Activated CD4-positive, alpha-beta memory T cell treated with anti-CD3 and anti-CD28 coated beads for 36 hours (primary cell): ENCODE measurements at regions not wholly inside any gene's neighbourhood (a gene's known extent, or its start where the extent isn't known, plus 50 kb on each side); places are given as distances from the start of the nearest gene placed in this dataset.
"Not testable (repeated sequence)": the region's sequence is repeated elsewhere in the genome, so short reads cannot be mapped to it uniquely, and the experiment has no call there.

Experiments
- CTCF ChIA-PET: fragments of 350-600 bp; sonication (Branson Sonifier 250); formaldehyde crosslinking; loops from one replicate; lab custom pipeline; 2021; ENCODE audit warnings: antibody characterized with exemption, inconsistent platforms; lab: Charles Lee
- POLR2A ChIA-PET: fragments of 350-600 bp; sonication (Branson Sonifier 250); formaldehyde crosslinking; loops from one replicate; lab custom pipeline; 2021; ENCODE audit warnings: antibody characterized with exemption; lab: Charles Lee
- DNase-seq: peaks from one replicate; pipeline ENCODE4 v3.0.0-alpha.2; 2020
- H3K27ac Mint-ChIP-seq: one replicate; pipeline ENCODE4 v1.8.0; 2021; ENCODE audit warnings: mixed read lengths
- H3K27me3 Mint-ChIP-seq: one replicate; pipeline ENCODE4 v1.8.0; 2021; ENCODE audit warnings: mixed read lengths
- H3K36me3 Mint-ChIP-seq: one replicate; pipeline ENCODE4 v1.8.0; 2021; ENCODE audit warnings: mixed read lengths
- H3K4me1 Mint-ChIP-seq: one replicate; pipeline ENCODE4 v1.8.0; 2021; ENCODE audit warnings: low read depth, mixed read lengths
- H3K4me3 Mint-ChIP-seq: one replicate; pipeline ENCODE4 v1.8.0; 2021; ENCODE audit warnings: mild to moderate bottlenecking, mixed read lengths
- H3K9me3 Mint-ChIP-seq: one replicate; pipeline ENCODE4 v1.8.0; 2021; ENCODE audit warnings: mixed read lengths
- intact Hi-C: fragments of 100-400 bp; cut with micrococcal nuclease; formaldehyde crosslinking; loops from one replicate; pipeline ENCODE4 v1.15.1; 2023

DNA sequence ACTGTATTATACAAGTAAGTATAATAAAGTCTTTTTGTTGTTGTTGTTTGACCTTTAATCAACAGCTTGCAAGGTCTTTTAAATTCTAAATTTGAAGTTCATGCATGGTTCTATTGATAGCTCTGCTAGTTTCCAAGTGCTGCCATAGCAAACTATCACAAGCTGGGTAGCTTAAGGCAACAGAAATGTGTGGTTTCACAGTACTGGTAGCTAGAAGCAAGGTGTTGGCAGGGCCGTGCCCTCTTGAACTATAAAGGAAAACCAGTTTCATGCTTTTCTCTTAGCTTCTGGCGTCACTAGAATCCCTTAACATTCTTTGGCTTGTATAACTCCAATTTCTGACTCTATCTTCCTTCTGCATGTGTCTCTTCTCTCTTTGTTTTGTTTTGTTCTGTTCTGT, 1021.9 kb upstream of the AUTS2 start:
- no peak overlapping the region for H3K4me3 Mint-ChIP-seq
- POLR2A ChIA-PET = no interaction called here
- CTCF ChIA-PET = no interaction called here
- peaks cover 20% of the 10 kb centered on the region for H3K9me3 Mint-ChIP-seq
- H3K27me3 Mint-ChIP-seq = no peaks in the 10 kb centered on the region
- peaks cover 1% of the 10 kb centered on the region for H3K36me3 Mint-ChIP-seq
- no peak overlapping the region for H3K27ac Mint-ChIP-seq
- H3K4me1 Mint-ChIP-seq = no peaks in the 10 kb centered on the region
- intact Hi-C loops = no loop called here
- DNase-seq = no peak

- no peaks in the 10 kb centered on the region for H3K4me1 Mint-ChIP-seq
- peaks cover 1% of the 10 kb centered on the region for H3K36me3 Mint-ChIP-seq
- POLR2A ChIA-PET = no interaction called here
- H3K27ac Mint-ChIP-seq = no peak overlapping the region
- CTCF ChIA-PET = no interaction called here
- H3K9me3 Mint-ChIP-seq = peaks cover 30% of the 10 kb centered on the region
- H3K27me3 Mint-ChIP-seq = no peaks in the 10 kb centered on the region
- H3K4me3 Mint-ChIP-seq = no peak overlapping the region
- no peak for DNase-seq
- intact Hi-C loops = no loop called here
These were observed 1016.9 kb upstream of the AUTS2 start for GRCh38 chr7:68581417-68581816.

- H3K9me3 Mint-ChIP-seq = peaks cover 8% of the 10 kb centered on the region
- H3K4me3 Mint-ChIP-seq = no peak overlapping the region
- H3K27me3 Mint-ChIP-seq = no peaks in the 10 kb centered on the region
- no peaks in the 10 kb centered on the region for H3K4me1 Mint-ChIP-seq
- no peak overlapping the region for H3K27ac Mint-ChIP-seq
- intact Hi-C loops = no loop called here
- H3K36me3 Mint-ChIP-seq = no peaks in the 10 kb centered on the region
- ChIA-PET POLR2A (no interaction called here), CTCF (no interaction called here)
- DNase-seq = no peak
These were observed 1010.7 kb upstream of the AUTS2 start for GRCh38 chr7:68587599-68587998.

DNA sequence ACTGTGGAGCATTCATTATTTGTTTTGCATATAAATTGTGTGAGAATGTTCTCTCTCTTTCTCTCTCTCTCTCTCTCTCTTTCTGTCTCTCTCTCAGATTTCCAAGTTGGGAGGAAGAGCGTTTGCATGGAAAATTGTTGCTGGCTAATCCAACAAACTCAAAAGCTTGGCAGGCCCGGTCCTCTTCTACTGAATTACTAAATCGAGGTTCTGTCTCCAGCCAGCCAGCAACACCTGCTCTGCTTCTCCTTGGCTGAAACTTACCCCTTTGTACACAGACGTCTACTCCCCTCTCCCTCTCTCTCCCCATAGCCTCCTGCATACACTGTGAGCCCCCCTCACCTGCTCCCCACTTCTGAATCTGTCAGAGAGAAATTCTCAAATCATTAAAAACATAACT, 996.4 kb upstream of the AUTS2 start:
- no peaks in the 10 kb centered on the region for H3K36me3 Mint-ChIP-seq
- CTCF ChIA-PET = no interaction called here
- no peaks in the 10 kb centered on the region for H3K4me1 Mint-ChIP-seq
- no peaks in the 10 kb centered on the region for H3K27me3 Mint-ChIP-seq
- H3K27ac Mint-ChIP-seq = no peak overlapping the region
- H3K9me3 Mint-ChIP-seq = peaks cover 15% of the 10 kb centered on the region
- no peak for DNase-seq
- POLR2A ChIA-PET = no interaction called here
- intact Hi-C loops = no loop called here
- no peak overlapping the region for H3K4me3 Mint-ChIP-seq

DNA sequence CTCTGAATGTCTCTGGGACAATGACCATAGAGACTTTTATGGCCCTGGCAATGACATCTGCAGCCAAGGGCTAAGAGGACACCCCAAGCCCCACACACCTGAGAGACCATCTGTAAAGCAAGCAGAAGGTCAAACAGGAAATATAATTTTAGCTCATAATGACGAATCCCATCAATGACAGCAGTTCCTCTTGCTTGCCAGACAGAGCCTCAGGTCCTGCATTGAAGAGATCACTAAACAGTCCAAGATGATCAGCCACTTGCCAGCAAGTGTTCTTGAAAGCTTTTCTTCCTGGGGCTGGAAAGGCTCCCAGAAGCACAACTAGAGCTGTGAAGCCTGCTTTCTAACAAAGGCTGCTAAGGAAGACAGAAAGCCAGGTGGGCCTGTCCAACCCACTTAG, 993.7 kb upstream of the AUTS2 start:
- no peak for DNase-seq
- Mint-ChIP-seq H3K27ac (no peak overlapping the region), H3K36me3 (no peaks in the 10 kb centered on the region), H3K4me3 (no peak overlapping the region), H3K27me3 (no peaks in the 10 kb centered on the region), H3K4me1 (no peaks in the 10 kb centered on the region), H3K9me3 (peaks cover 30% of the 10 kb centered on the region)
- intact Hi-C loops = no loop called here
- CTCF ChIA-PET = no interaction called here
- POLR2A ChIA-PET = no interaction called here

DNA sequence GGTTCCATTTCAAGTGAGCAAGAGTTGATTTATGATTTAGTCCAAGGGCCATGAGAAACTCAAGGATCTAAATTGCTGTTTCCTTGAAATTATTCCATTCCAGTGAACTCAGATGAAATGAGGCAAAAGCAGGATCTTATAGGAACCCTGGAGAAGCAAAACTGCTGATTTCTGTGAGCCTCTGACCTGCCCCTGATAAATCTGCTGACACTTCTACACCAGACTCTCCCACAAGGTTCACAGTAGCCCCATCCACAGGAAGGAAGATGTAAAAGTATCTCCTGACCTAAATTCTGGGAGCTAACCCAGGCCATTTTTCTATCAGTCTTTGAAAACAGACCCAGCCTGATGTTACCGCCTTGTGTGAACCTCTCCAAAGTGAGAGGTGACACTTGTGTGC, 987.6 kb upstream of the AUTS2 start:
- peaks cover 37% of the 10 kb centered on the region for H3K9me3 Mint-ChIP-seq
- no peak overlapping the region for H3K27ac Mint-ChIP-seq
- no peaks in the 10 kb centered on the region for H3K36me3 Mint-ChIP-seq
- no peak overlapping the region for H3K4me3 Mint-ChIP-seq
- no peaks in the 10 kb centered on the region for H3K4me1 Mint-ChIP-seq
- POLR2A ChIA-PET = no interaction called here
- CTCF ChIA-PET = no interaction called here
- no peaks in the 10 kb centered on the region for H3K27me3 Mint-ChIP-seq
- no peak for DNase-seq
- intact Hi-C loops = no loop called here

DNA sequence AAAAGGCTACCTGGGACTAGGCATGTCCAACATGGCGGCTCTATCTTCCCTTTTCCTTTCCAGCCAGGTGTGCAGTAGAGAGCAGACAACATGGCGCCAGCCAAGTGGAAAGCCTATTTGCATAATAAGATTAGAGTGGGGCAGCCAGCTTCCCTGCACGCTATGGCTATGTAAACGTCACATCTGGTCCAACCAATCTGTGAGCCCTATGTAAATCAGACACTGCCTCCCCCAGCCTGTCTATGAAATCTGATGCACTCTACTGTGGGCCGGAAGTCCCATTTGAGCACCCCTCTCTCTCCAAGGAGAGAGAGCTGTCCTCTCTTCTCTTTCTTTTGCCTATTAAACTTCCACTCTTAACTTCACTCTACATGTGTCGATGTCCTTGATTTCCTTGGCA, 984.9 kb upstream of the AUTS2 start:
- no peak overlapping the region for H3K27ac Mint-ChIP-seq
- H3K4me3 Mint-ChIP-seq = no peak overlapping the region
- ChIA-PET CTCF (no interaction called here), POLR2A (no interaction called here)
- intact Hi-C loops = no loop called here
- H3K9me3 Mint-ChIP-seq = peaks cover 46% of the 10 kb centered on the region
- DNase-seq = no peak
- H3K4me1 Mint-ChIP-seq = no peaks in the 10 kb centered on the region
- no peaks in the 10 kb centered on the region for H3K36me3 Mint-ChIP-seq
- H3K27me3 Mint-ChIP-seq = no peaks in the 10 kb centered on the region

DNA sequence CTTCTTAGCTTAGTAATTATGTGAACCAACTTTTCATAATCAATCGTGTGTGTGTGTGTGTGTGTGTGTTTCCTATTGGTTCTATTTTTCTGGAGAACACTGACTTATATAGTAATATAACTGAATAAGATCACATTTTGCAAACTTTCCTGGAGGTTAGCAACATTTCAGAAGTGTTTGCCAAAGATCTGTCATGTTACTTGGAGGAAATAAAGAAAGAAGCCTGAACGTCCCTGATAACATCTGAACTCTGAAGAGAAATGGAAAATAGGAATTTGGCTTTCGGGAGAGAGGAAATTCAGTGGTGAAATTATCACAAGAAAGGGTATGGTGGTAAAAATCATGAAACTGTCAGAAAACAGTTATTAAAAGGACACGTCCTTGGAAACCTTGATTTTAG, 984.4 kb upstream of the AUTS2 start:
- Mint-ChIP-seq H3K27ac (no peak overlapping the region), H3K4me1 (no peaks in the 10 kb centered on the region), H3K9me3 (peaks cover 43% of the 10 kb centered on the region), H3K27me3 (no peaks in the 10 kb centered on the region), H3K36me3 (no peaks in the 10 kb centered on the region), H3K4me3 (no peak overlapping the region)
- intact Hi-C loops = no loop called here
- ChIA-PET CTCF (no interaction called here), POLR2A (no interaction called here)
- DNase-seq = no peak

- POLR2A ChIA-PET = no interaction called here
- H3K9me3 Mint-ChIP-seq = peaks cover 37% of the 10 kb centered on the region
- H3K4me1 Mint-ChIP-seq = no peaks in the 10 kb centered on the region
- no peak overlapping the region for H3K4me3 Mint-ChIP-seq
- H3K36me3 Mint-ChIP-seq = no peaks in the 10 kb centered on the region
- H3K27me3 Mint-ChIP-seq = no peaks in the 10 kb centered on the region
- DNase-seq = no peak
- CTCF ChIA-PET = no interaction called here
- intact Hi-C loops = no loop called here
- H3K27ac Mint-ChIP-seq = no peak overlapping the region
These were observed 978.7 kb upstream of the AUTS2 start for GRCh38 chr7:68619526-68619925.

- Mint-ChIP-seq H3K36me3 (no peaks in the 10 kb centered on the region), H3K4me1 (no peaks in the 10 kb centered on the region), H3K27me3 (no peaks in the 10 kb centered on the region), H3K4me3 (no peak overlapping the region), H3K9me3 (peaks cover 22% of the 10 kb centered on the region), H3K27ac (no peak overlapping the region)
- DNase-seq = no peak
- ChIA-PET CTCF (no interaction called here), POLR2A (no interaction called here)
- intact Hi-C loops = no loop called here
These were observed 975.8 kb upstream of the AUTS2 start for GRCh38 chr7:68622500-68622899.

DNA sequence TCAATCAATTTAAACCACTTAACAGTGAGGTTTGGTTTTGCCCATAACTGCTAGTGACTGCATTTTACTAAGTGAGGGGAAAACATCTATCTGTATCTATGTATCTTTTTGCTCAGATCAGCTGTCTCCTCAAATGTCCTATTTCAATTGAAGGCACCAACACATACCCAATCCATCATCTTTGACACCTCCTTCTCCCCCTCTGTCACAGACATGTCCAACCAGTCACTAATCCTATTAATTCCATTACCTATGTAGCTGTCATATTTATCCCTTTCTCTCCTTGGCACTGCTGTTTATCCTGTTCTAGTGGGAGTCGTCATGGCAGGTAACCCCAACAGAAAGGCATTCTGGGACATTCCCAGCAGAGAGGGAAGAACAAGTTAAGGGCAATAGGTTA, 975.2 kb upstream of the AUTS2 start:
- H3K9me3 Mint-ChIP-seq = peaks cover 18% of the 10 kb centered on the region
- intact Hi-C loops = no loop called here
- no peak for DNase-seq
- ChIA-PET POLR2A (no interaction called here), CTCF (no interaction called here)
- no peaks in the 10 kb centered on the region for H3K36me3 Mint-ChIP-seq
- H3K27ac Mint-ChIP-seq = no peak overlapping the region
- H3K4me3 Mint-ChIP-seq = no peak overlapping the region
- no peaks in the 10 kb centered on the region for H3K4me1 Mint-ChIP-seq
- no peaks in the 10 kb centered on the region for H3K27me3 Mint-ChIP-seq

- Mint-ChIP-seq H3K4me3 (no peak overlapping the region), H3K36me3 (no peaks in the 10 kb centered on the region), H3K4me1 (no peaks in the 10 kb centered on the region), H3K27ac (no peak overlapping the region), H3K9me3 (peaks cover 25% of the 10 kb centered on the region), H3K27me3 (no peaks in the 10 kb centered on the region)
- POLR2A ChIA-PET = no interaction called here
- CTCF ChIA-PET = no interaction called here
- DNase-seq = no peak
- intact Hi-C loops = no loop called here
These were observed 970.9 kb upstream of the AUTS2 start for GRCh38 chr7:68627247-68627864.

DNA sequence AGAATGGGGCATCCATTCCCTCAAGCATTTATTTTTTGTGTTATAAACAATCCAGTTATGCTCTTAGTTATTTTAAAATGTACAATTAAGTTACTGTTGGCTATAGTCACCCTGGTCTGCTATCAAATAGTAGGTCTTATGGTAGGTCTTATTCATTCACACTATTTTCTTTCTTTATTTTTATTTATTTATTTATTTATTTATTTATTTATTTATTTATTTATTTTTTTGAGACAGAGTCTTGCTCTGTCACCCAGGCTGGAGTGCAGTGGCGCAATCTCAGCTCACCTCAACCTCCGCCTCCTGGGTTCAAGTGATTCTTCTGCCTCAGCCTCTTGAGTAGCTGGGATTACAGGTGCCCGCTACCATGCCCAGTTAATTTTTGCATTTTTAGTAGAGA, 967.4 kb upstream of the AUTS2 start:
- H3K27me3 Mint-ChIP-seq, CTCF ChIA-PET, H3K27ac Mint-ChIP-seq, H3K36me3 Mint-ChIP-seq, H3K4me3 Mint-ChIP-seq, intact Hi-C loops, H3K4me1 Mint-ChIP-seq, POLR2A ChIA-PET, DNase-seq: not testable (repeated sequence)
- peaks cover 26% of the 10 kb centered on the region for H3K9me3 Mint-ChIP-seq
